PC-3 (cell line): ENCODE measurements at regions not wholly inside any gene's neighbourhood (a gene's known extent, or its start where the extent isn't known, plus 50 kb on each side); places are given as distances from the start of the nearest gene placed in this dataset.

Source experiments
- ATAC-seq: fragments of 200-7000 bp; cut with Tn5 transposase; 2 replicates; pipeline ENCODE4 v1.9.1; 2020; ENCODE audit warnings: mild to moderate bottlenecking, moderate library complexity
- BruUV-seq: library from RNA; stranded (reverse); fragments of 400-500 nt; replicated peaks from 2 replicates; lab custom pipeline; 2021; lab: Mats Ljungman, UMichigan
- CTCF ChIA-PET: fragments of 300-600 bp; sonication (Branson Sonifier 250); formaldehyde crosslinking; loops from one replicate; lab custom pipeline; 2022; ENCODE audit warnings: antibody characterized with exemption; lab: Charles Lee
- POLR2A ChIA-PET: fragments of 300-600 bp; sonication (Branson Sonifier 250); formaldehyde crosslinking; loops from one replicate; lab custom pipeline; 2022; ENCODE audit warnings: antibody characterized with exemption; ENCODE audit not compliant: unreplicated experiment; lab: Charles Lee
- DNase-seq: peaks from one replicate; pipeline ENCODE4 v3.0.0-alpha.2; 2015
- H2AFZ ChIP-seq: fragments of 300-600 bp; sonication (generic); 2 replicates; pipeline ENCODE4 v1.6.0; 2016; ENCODE audit warnings: antibody characterized with exemption, low read length
- H3F3A ChIP-seq: fragments of 300-600 bp; sonication (generic); one replicate; pipeline ENCODE4 v1.6.0; 2017; ENCODE audit warnings: antibody characterized with exemption, low read length, control low read depth, mild to moderate bottlenecking; ENCODE audit not compliant: unreplicated experiment
- H3K27ac ChIP-seq: fragments of 300-600 bp; sonication (generic); 2 replicates; pipeline ENCODE4 v1.5.1; 2016; ENCODE audit warnings: mild to moderate bottlenecking, low read length
- H3K27me3 ChIP-seq: fragments of 300-600 bp; sonication (generic); 2 replicates; pipeline ENCODE4 v1.6.1; 2016; ENCODE audit warnings: low read length, mixed read lengths
- H3K36me3 ChIP-seq: fragments of 300-600 bp; sonication (generic); 2 replicates; pipeline ENCODE4 v1.6.1; 2016; ENCODE audit warnings: low read depth, mixed run types, low read length, mixed read lengths
- H3K4me1 ChIP-seq: fragments of 300-600 bp; sonication (generic); 2 replicates; pipeline ENCODE4 v1.5.1; 2016; ENCODE audit warnings: low read length; ENCODE audit not compliant: insufficient read depth
- H3K4me2 ChIP-seq: fragments of 300-600 bp; sonication (generic); 2 replicates; pipeline ENCODE4 v1.6.0; 2016; ENCODE audit warnings: low read length
- H3K4me3 ChIP-seq: fragments of 300-600 bp; sonication (generic); 2 replicates; pipeline ENCODE4 v1.5.1; 2016; ENCODE audit warnings: mild to moderate bottlenecking, low read length, mixed read lengths
- H3K79me2 ChIP-seq: fragments of 300-600 bp; sonication (generic); 2 replicates; pipeline ENCODE4 v1.6.1; 2017; ENCODE audit warnings: low read length, mixed read lengths
- H3K9ac ChIP-seq: fragments of 300-600 bp; sonication (generic); 2 replicates; pipeline ENCODE4 v1.6.0; 2016; ENCODE audit warnings: mild to moderate bottlenecking, low read length
- H3K9me2 ChIP-seq: fragments of 300-600 bp; sonication (generic); replicated peaks from 2 replicates; pipeline ENCODE4 v1.6.1; 2016; ENCODE audit warnings: mixed run types, low read length, mixed read lengths
- H3K9me3 ChIP-seq: fragments of 300-600 bp; sonication (generic); 2 replicates; pipeline ENCODE4 v1.6.1; 2016; ENCODE audit warnings: low read length, mixed read lengths
- H4K20me1 ChIP-seq: fragments of 300-600 bp; sonication (generic); 2 replicates; pipeline ENCODE4 v1.6.1; 2016; ENCODE audit warnings: low read length, mixed read lengths
- CTCF ChIP-seq: fragments of 300-600 bp; sonication (generic); conservative IDR thresholded peaks from 2 replicates; pipeline ENCODE4 v1.5.1; 2017; ENCODE audit warnings: antibody characterized with exemption, low read depth, mild to moderate bottlenecking, low read length
- EZH2 ChIP-seq: fragments of 300-600 bp; sonication (generic); IDR thresholded peaks from one replicate; pipeline ENCODE4 v1.6.1; 2017; ENCODE audit warnings: antibody characterized with exemption, mild to moderate bottlenecking, low read length; ENCODE audit not compliant: unreplicated experiment
- EZH2phosphoT487 ChIP-seq: fragments of 300-600 bp; sonication (generic); IDR thresholded peaks from 2 replicates; pipeline ENCODE4 v1.6.1; 2018; ENCODE audit warnings: mild to moderate bottlenecking, antibody characterized with exemption, low read length, borderline replicate concordance
- intact Hi-C: fragments of 100-400 bp; cut with micrococcal nuclease; formaldehyde crosslinking; loops from 2 replicates; pipeline ENCODE4 v1.9.0; 2023

GRCh38 chr15:96428742-96429141 lies 98.2 kb downstream of the NR2F2 start:
- H3K27ac ChIP-seq: no peak overlapping the region
- H3K9me2 ChIP-seq: no peaks in the 10 kb centered on the region
- no peaks in the 10 kb centered on the region for H3K9me3 ChIP-seq
- no peaks in the 10 kb centered on the region for H3F3A ChIP-seq
- no peaks in the 10 kb centered on the region for H3K36me3 ChIP-seq
- peak; percentile 78 for DNase-seq
- H3K4me3 ChIP-seq: no peak overlapping the region
- H3K9ac ChIP-seq: no peak overlapping the region
- no peaks in the 10 kb centered on the region for H3K79me2 ChIP-seq
- CTCF ChIA-PET: no interaction called here
- BruUV-seq: no TSS peak
- H3K4me2 ChIP-seq: no peak overlapping the region
- peaks cover 76% of the 10 kb centered on the region for H3K27me3 ChIP-seq
- no peaks in the 10 kb centered on the region for H3K4me1 ChIP-seq
- H4K20me1 ChIP-seq: no peaks in the 10 kb centered on the region
- no peak for TF ChIP-seq CTCF
- no peak for TF ChIP-seq EZH2phosphoT487
- no peak for TF ChIP-seq EZH2
- no peak overlapping the region for H2AFZ ChIP-seq
- POLR2A ChIA-PET: no interaction called here
- intact Hi-C loops: no loop called here
- ATAC-seq: 0 out of 2 replicates have a peak, but pooled peaks have one; percentile 22

- Histone ChIP-seq H3K36me3 (no peaks in the 10 kb centered on the region), H2AFZ (no peak overlapping the region), H3K9ac (no peak overlapping the region), H3K27ac (no peak overlapping the region), H3K9me2 (no peaks in the 10 kb centered on the region), H3F3A (no peaks in the 10 kb centered on the region), H3K4me2 (no peak overlapping the region), H3K79me2 (no peaks in the 10 kb centered on the region), H3K27me3 (peaks cover 73% of the 10 kb centered on the region), H3K9me3 (no peaks in the 10 kb centered on the region), H3K4me1 (no peaks in the 10 kb centered on the region), H3K4me3 (no peak overlapping the region), H4K20me1 (no peaks in the 10 kb centered on the region)
- POLR2A ChIA-PET: no interaction called here
- ATAC-seq (no peak), DNase-seq (no peak)
- TF ChIP-seq CTCF (no peak), EZH2 (no peak), EZH2phosphoT487 (no peak)
- no TSS peak for BruUV-seq
- CTCF ChIA-PET: no interaction called here
- intact Hi-C loops: no loop called here
Observed at GRCh38 chr15:96431786-96432185, 101.3 kb downstream of the NR2F2 start.

GRCh38 chr15:96435022-96435421 lies 104.5 kb downstream of the NR2F2 start:
- ATAC-seq: no peak
- CTCF ChIA-PET: no interaction called here
- no peaks in the 10 kb centered on the region for H3K9me3 ChIP-seq
- H3K27ac ChIP-seq: no peak overlapping the region
- H2AFZ ChIP-seq: no peak overlapping the region
- H3K27me3 ChIP-seq: peaks cover 92% of the 10 kb centered on the region
- H3K4me1 ChIP-seq: no peaks in the 10 kb centered on the region
- no peaks in the 10 kb centered on the region for H3F3A ChIP-seq
- H3K9ac ChIP-seq: no peak overlapping the region
- H3K36me3 ChIP-seq: no peaks in the 10 kb centered on the region
- TF ChIP-seq CTCF (no peak), EZH2 (no peak), EZH2phosphoT487 (no peak)
- POLR2A ChIA-PET: no interaction called here
- no peaks in the 10 kb centered on the region for H3K79me2 ChIP-seq
- no peak for DNase-seq
- no peak overlapping the region for H3K4me2 ChIP-seq
- intact Hi-C loops: no loop called here
- H4K20me1 ChIP-seq: no peaks in the 10 kb centered on the region
- no peak overlapping the region for H3K4me3 ChIP-seq
- no TSS peak for BruUV-seq
- H3K9me2 ChIP-seq: no peaks in the 10 kb centered on the region
